ENCODE measurements at regions not wholly inside any gene's neighbourhood (a gene's known extent, or its start where the extent isn't known, plus 50 kb on each side); places are given as distances from the start of the nearest gene placed in this dataset.

DNA sequence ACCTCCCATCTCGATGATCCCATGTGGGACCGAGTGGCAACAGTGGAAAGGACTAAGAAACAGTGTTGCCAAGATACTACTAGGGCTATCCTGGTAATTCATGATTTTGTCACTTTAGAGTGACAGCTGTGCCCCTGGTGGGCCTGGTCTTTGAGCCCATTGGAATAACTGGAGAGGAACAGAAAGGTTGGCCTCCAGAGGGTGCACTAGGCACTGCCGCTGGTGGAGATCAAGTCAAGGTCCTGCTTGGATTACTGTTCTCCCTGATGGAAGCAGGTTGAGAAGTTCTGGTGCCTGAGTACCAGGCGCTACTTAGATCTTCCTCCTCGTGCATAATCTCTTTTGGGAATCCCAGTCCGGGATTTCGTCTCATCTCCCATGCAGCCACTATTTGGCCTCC, 129.6 kb downstream of the SEC61B start:
- Histone ChIP-seq H3F3A (ENCODE audit: low read depth) (no peaks in the 10 kb centered on the region), H3K4me1 (ENCODE audit: insufficient read depth, low read length, poor library complexity, severe bottlenecking) (no peaks in the 10 kb centered on the region), H3K9me2 (replicated peaks; ENCODE audit: low read depth, low read length) (no peaks in the 10 kb centered on the region), H3K9me3 (ENCODE audit: insufficient read depth, low read depth, low read length) (no peaks in the 10 kb centered on the region), H3K36me3 (ENCODE audit: insufficient read depth, low read length) (no peaks in the 10 kb centered on the region), H2AFZ (ENCODE audit: low read length) (no peak overlapping the region), H3K27me3 (ENCODE audit: insufficient read depth, low read length, poor library complexity, severe bottlenecking) (no peaks in the 10 kb centered on the region), H3K4me2 (ENCODE audit: low read depth, low read length, poor library complexity, severe bottlenecking) (no peak overlapping the region), H3K79me2 (ENCODE audit: insufficient read depth, low read length) (no peaks in the 10 kb centered on the region), H3K9ac (ENCODE audit: low read depth, low read length, poor library complexity, severe bottlenecking) (no peak overlapping the region), H3K4me3 (ENCODE audit: low read length, poor library complexity, severe bottlenecking) (no peak overlapping the region), H4K20me1 (ENCODE audit: insufficient read depth, low read length, poor library complexity, severe bottlenecking) (no peaks in the 10 kb centered on the region)
- no peak for TF ChIP-seq EZH2phosphoT487 (IDR thresholded peaks at IDR 0.05; ENCODE audit: borderline replicate concordance)
- TF ChIP-seq, protein P1, sequence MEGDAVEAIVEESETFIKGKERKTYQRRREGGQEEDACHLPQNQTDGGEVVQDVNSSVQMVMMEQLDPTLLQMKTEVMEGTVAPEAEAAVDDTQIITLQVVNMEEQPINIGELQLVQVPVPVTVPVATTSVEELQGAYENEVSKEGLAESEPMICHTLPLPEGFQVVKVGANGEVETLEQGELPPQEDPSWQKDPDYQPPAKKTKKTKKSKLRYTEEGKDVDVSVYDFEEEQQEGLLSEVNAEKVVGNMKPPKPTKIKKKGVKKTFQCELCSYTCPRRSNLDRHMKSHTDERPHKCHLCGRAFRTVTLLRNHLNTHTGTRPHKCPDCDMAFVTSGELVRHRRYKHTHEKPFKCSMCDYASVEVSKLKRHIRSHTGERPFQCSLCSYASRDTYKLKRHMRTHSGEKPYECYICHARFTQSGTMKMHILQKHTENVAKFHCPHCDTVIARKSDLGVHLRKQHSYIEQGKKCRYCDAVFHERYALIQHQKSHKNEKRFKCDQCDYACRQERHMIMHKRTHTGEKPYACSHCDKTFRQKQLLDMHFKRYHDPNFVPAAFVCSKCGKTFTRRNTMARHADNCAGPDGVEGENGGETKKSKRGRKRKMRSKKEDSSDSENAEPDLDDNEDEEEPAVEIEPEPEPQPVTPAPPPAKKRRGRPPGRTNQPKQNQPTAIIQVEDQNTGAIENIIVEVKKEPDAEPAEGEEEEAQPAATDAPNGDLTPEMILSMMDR (conservative IDR thresholded peaks at IDR 0.05; ENCODE audit: low read length): peak; percentile 15; the same call in 1 of the 2 replicates

GRCh38 chr9:99352826-99353225, 130.7 kb downstream of the SEC61B start:
- no peaks in the 10 kb centered on the region for H3K27me3 ChIP-seq (ENCODE audit: insufficient read depth, low read length, poor library complexity, severe bottlenecking)
- no peak overlapping the region for H3K9ac ChIP-seq (ENCODE audit: low read depth, low read length, poor library complexity, severe bottlenecking)
- no peaks in the 10 kb centered on the region for H4K20me1 ChIP-seq (ENCODE audit: insufficient read depth, low read length, poor library complexity, severe bottlenecking)
- no peaks in the 10 kb centered on the region for H3K9me2 ChIP-seq (replicated peaks; ENCODE audit: low read depth, low read length)
- no peak overlapping the region for H3K4me2 ChIP-seq (ENCODE audit: low read depth, low read length, poor library complexity, severe bottlenecking)
- H2AFZ ChIP-seq (ENCODE audit: low read length): no peak overlapping the region
- no peak overlapping the region for H3K4me3 ChIP-seq (ENCODE audit: low read length, poor library complexity, severe bottlenecking)
- no peaks in the 10 kb centered on the region for H3K9me3 ChIP-seq (ENCODE audit: insufficient read depth, low read depth, low read length)
- H3K79me2 ChIP-seq (ENCODE audit: insufficient read depth, low read length): no peaks in the 10 kb centered on the region
- TF ChIP-seq, protein P1 (conservative IDR thresholded peaks at IDR 0.05; ENCODE audit: low read length): no peak
- no peak for TF ChIP-seq EZH2phosphoT487 (IDR thresholded peaks at IDR 0.05; ENCODE audit: borderline replicate concordance)
- H3K4me1 ChIP-seq (ENCODE audit: insufficient read depth, low read length, poor library complexity, severe bottlenecking): no peaks in the 10 kb centered on the region
- H3K36me3 ChIP-seq (ENCODE audit: insufficient read depth, low read length): no peaks in the 10 kb centered on the region
- no peaks in the 10 kb centered on the region for H3F3A ChIP-seq (ENCODE audit: low read depth)

- Histone ChIP-seq H3K27me3 (ENCODE audit: insufficient read depth, low read length, poor library complexity, severe bottlenecking) (no peaks in the 10 kb centered on the region), H3K9ac (ENCODE audit: low read depth, low read length, poor library complexity, severe bottlenecking) (no peak overlapping the region), H3K4me3 (ENCODE audit: low read length, poor library complexity, severe bottlenecking) (no peak overlapping the region), H2AFZ (ENCODE audit: low read length) (no peak overlapping the region), H3K9me3 (ENCODE audit: insufficient read depth, low read depth, low read length) (no peaks in the 10 kb centered on the region), H3K79me2 (ENCODE audit: insufficient read depth, low read length) (no peaks in the 10 kb centered on the region), H3K36me3 (ENCODE audit: insufficient read depth, low read length) (no peaks in the 10 kb centered on the region), H4K20me1 (ENCODE audit: insufficient read depth, low read length, poor library complexity, severe bottlenecking) (no peaks in the 10 kb centered on the region), H3K4me2 (ENCODE audit: low read depth, low read length, poor library complexity, severe bottlenecking) (no peak overlapping the region), H3K4me1 (ENCODE audit: insufficient read depth, low read length, poor library complexity, severe bottlenecking) (no peaks in the 10 kb centered on the region), H3F3A (ENCODE audit: low read depth) (no peaks in the 10 kb centered on the region), H3K9me2 (replicated peaks; ENCODE audit: low read depth, low read length) (no peaks in the 10 kb centered on the region)
- no peak for TF ChIP-seq EZH2phosphoT487 (IDR thresholded peaks at IDR 0.05; ENCODE audit: borderline replicate concordance)
- TF ChIP-seq, protein P1 (conservative IDR thresholded peaks at IDR 0.05; ENCODE audit: low read length): no peak
These were observed 131.3 kb downstream of the SEC61B start for GRCh38 chr9:99353408-99353807.
